Liver (tissue), 8 donors: ENCODE measurements at regions not wholly inside any gene's neighbourhood (a gene's known extent, or its start where the extent isn't known, plus 50 kb on each side); places are given as distances from the start of the nearest gene placed in this dataset.
A peak's percentile ranks its signal among the peaks of the same experiment; 100 is the strongest.

ENCODE experiments used
- DNase-seq: peaks from one replicate; pipeline ENCODE4 v3.0.0-alpha.2; 2017; ENCODE audit warnings: low spot score
- H3K27ac ChIP-seq, 2 donors: one replicate each; pipeline ENCODE4 v1.7.0; 2013; ENCODE audit warnings: inconsistent platforms in 2 of 2, low read length in 2 of 2, control low read depth in 1 of 2, low read depth in 1 of 2, mild to moderate bottlenecking in 1 of 2
- H3K27me3 ChIP-seq, 4 donors: one replicate each; pipeline versions ENCODE4 v1.6.1 to v1.7.0; 2013; ENCODE audit warnings: low read length in 3 of 4, inconsistent platforms in 1 of 4, mild to moderate bottlenecking in 1 of 4, moderate library complexity in 1 of 4; ENCODE audit not compliant: control insufficient read depth in 4 of 4, insufficient read depth in 4 of 4
- H3K36me3 ChIP-seq, 4 donors: one replicate each; pipeline versions ENCODE4 v1.6.1 to v1.7.0; 2013; ENCODE audit warnings: low read length in 3 of 4, mild to moderate bottlenecking in 3 of 4, low read depth in 1 of 4, moderate library complexity in 1 of 4; ENCODE audit not compliant: control insufficient read depth in 4 of 4, insufficient read depth in 3 of 4
- H3K4me1 ChIP-seq, 4 donors: one replicate each; pipeline versions ENCODE4 v1.6.1 to v1.7.0; 2013; ENCODE audit warnings: low read length in 3 of 4, mild to moderate bottlenecking in 3 of 4, moderate library complexity in 1 of 4; ENCODE audit not compliant: control insufficient read depth in 4 of 4, insufficient read depth in 4 of 4
- H3K4me3 ChIP-seq, 3 donors: one replicate each; pipeline versions ENCODE4 v1.6.1 to v1.7.0; 2013; ENCODE audit warnings: low read length in 3 of 3, control low read depth in 1 of 3, low read depth in 1 of 3, mild to moderate bottlenecking in 1 of 3
- H3K9ac ChIP-seq, 2 donors: one replicate each; pipeline ENCODE4 v1.7.0; 2013; ENCODE audit warnings: low read length in 2 of 2, mild to moderate bottlenecking in 2 of 2, moderate library complexity in 2 of 2, control low read depth in 1 of 2, low read depth in 1 of 2
- H3K9me3 ChIP-seq, 4 donors: one replicate each; pipeline versions ENCODE4 v1.6.1 to v1.7.0; 2013; ENCODE audit warnings: low read length in 3 of 4; ENCODE audit not compliant: control insufficient read depth in 4 of 4
- ATF3 ChIP-seq: IDR thresholded peaks from 2 replicates; pipeline ENCODE4 v1.6.1; 2016; ENCODE audit warnings: antibody characterized with exemption
- CTCF ChIP-seq: fragments of 150-350 bp; IDR thresholded peaks from 2 replicates; pipeline ENCODE4 v1.5.1; 2017; ENCODE audit warnings: improper control_type of control experiment, low read depth, low read length; ENCODE audit not compliant: missing input control
- FOXA1 ChIP-seq: IDR thresholded peaks from 2 replicates; pipeline ENCODE4 v1.6.1; 2016; ENCODE audit warnings: antibody characterized with exemption
- FOXA2 ChIP-seq: IDR thresholded peaks from 2 replicates; pipeline ENCODE4 v1.6.1; 2016; ENCODE audit warnings: antibody characterized with exemption
- GABPA ChIP-seq, 2 donors: IDR thresholded peaks in 1 of 2; conservative IDR thresholded peaks in 1 of 2; 2 replicates each; pipeline ENCODE4 v1.6.1; 2016; ENCODE audit warnings: antibody characterized with exemption in 2 of 2, mild to moderate bottlenecking in 1 of 2, moderate library complexity in 1 of 2
- HNF4A ChIP-seq, 2 donors: conservative IDR thresholded peaks; 2 replicates each; pipeline ENCODE4 v1.6.1; 2016; ENCODE audit warnings: antibody characterized with exemption in 2 of 2, mild to moderate bottlenecking in 2 of 2
- JUND ChIP-seq, 2 donors: IDR thresholded peaks; 2 replicates each; pipeline ENCODE4 v1.6.1; 2016; ENCODE audit warnings: antibody characterized with exemption in 2 of 2
- MAX ChIP-seq: IDR thresholded peaks from 2 replicates; pipeline ENCODE4 v1.6.1; 2016; ENCODE audit warnings: antibody characterized with exemption
- NR2F2 ChIP-seq: IDR thresholded peaks from 2 replicates; pipeline ENCODE4 v1.6.1; 2016; ENCODE audit warnings: antibody characterized with exemption
- RAD21 ChIP-seq, 2 donors: IDR thresholded peaks; 2 replicates each; pipeline ENCODE4 v1.6.1; 2016; ENCODE audit warnings: antibody characterized with exemption in 2 of 2, mild to moderate bottlenecking in 2 of 2
- REST ChIP-seq: IDR thresholded peaks from 2 replicates; pipeline ENCODE4 v1.6.1; 2016; ENCODE audit warnings: antibody characterized with exemption, mild to moderate bottlenecking
- TAF1 ChIP-seq: conservative IDR thresholded peaks from 2 replicates; pipeline ENCODE4 v1.6.1; 2016; ENCODE audit warnings: antibody characterized with exemption, mild to moderate bottlenecking
- YY1 ChIP-seq: IDR thresholded peaks from 2 replicates; pipeline ENCODE4 v1.6.1; 2016; ENCODE audit warnings: antibody characterized with exemption, mild to moderate bottlenecking
- ZBTB33 ChIP-seq: IDR thresholded peaks from 2 replicates; pipeline ENCODE4 v1.6.1; 2016; ENCODE audit warnings: antibody characterized with exemption
- WGBS: extraction: QIAGEN DNeasy Blood & Tissue Kit; methylation state at CpG from one replicate; pipeline ENCODE4 v1.1.7; 2013; 5-methylcytosine and 5-hydroxymethylcytosine counted together
- donor health status: healthy.
- donor health status: healthy.
- donor health status: healthy.
- donor health status: healthy.
- donor health status: healthy.

- WGBS, result 21% methylated on average over 1 of the region's 1 CpG
- H3K4me3 ChIP-seq, result no peak overlapping the region
These were observed 72.3 kb upstream of the TNMD start for GRCh38 chrX:100512471-100512870.

GRCh38 chrX:100494646-100495370 is 84.7 kb upstream of the PCDH19 start:
- DNase-seq, result no peak
- TF ChIP-seq YY1 (no peak), TAF1 (no peak), FOXA2 (no peak), REST (no peak), HNF4A (conservative IDR thresholded peaks at IDR 0.05) (no peak), RAD21 (IDR thresholded peaks at IDR 0.05) (no peak)
- WGBS, result 80% methylated on average over 6 of the region's 6 CpGs
- no peaks in the 10 kb centered on the region for H3K4me1 ChIP-seq
- H3K9ac ChIP-seq, result no peak overlapping the region
- H3K36me3 ChIP-seq, result no peaks in the 10 kb centered on the region
- H3K27me3 ChIP-seq, result peaks cover 0 to 5% (median 0%) of the 10 kb centered on the region in 4 donors
- H3K27ac ChIP-seq, result no peak overlapping the region
- H3K9me3 ChIP-seq, result peaks cover 0 to 1% (median 0%) of the 10 kb centered on the region in 4 donors
- no peak overlapping the region for H3K4me3 ChIP-seq

More at GRCh38 chrX:100512471-100512870, 72.3 kb upstream of the TNMD start:
- no peak overlapping the region for H3K27ac ChIP-seq
- TF ChIP-seq RAD21 (IDR thresholded peaks at IDR 0.05) (peak; percentile 68 to 81), CTCF (peak; percentile 71), ZBTB33 (no peak)
- H3K9ac ChIP-seq, result no peak overlapping the region
- H3K36me3 ChIP-seq, result no peaks in the 10 kb centered on the region
- H3K4me1 ChIP-seq, result no peaks in the 10 kb centered on the region
- DNase-seq, result no peak
- H3K9me3 ChIP-seq, result no peaks in the 10 kb centered on the region
- no peaks in the 10 kb centered on the region for H3K27me3 ChIP-seq

- H3K4me1 ChIP-seq, result no peaks in the 10 kb centered on the region
- peaks cover 0 to 5% (median 0%) of the 10 kb centered on the region in 4 donors for H3K27me3 ChIP-seq
- no peaks in the 10 kb centered on the region for H3K36me3 ChIP-seq
- no peaks in the 10 kb centered on the region for H3K9me3 ChIP-seq
- H3K4me3 ChIP-seq, result no peak overlapping the region
- no peak overlapping the region for H3K9ac ChIP-seq
- WGBS, result 56% methylated on average over 1 of the region's 1 CpG
- DNase-seq, result no peak
- H3K27ac ChIP-seq, result no peak overlapping the region
- TF ChIP-seq FOXA1, result no peak
- TF ChIP-seq TAF1, result no peak
- TF ChIP-seq CTCF, result no peak
- no peak for TF ChIP-seq JUND (IDR thresholded peaks at IDR 0.05)
- no peak for TF ChIP-seq NR2F2
- TF ChIP-seq YY1, result no peak
- TF ChIP-seq GABPA (IDR thresholded peaks at IDR 0.05 in 1 of 2, conservative IDR thresholded peaks at IDR 0.05 in 1 of 2), result no peak
- TF ChIP-seq HNF4A (conservative IDR thresholded peaks at IDR 0.05), result no peak
- no peak for TF ChIP-seq ATF3
- TF ChIP-seq MAX, result no peak
These were observed 81.1 kb upstream of the PCDH19 start for GRCh38 chrX:100491174-100491573.
